ENCODE measurements at regions not wholly inside any gene's neighbourhood (a gene's known extent, or its start where the extent isn't known, plus 50 kb on each side); places are given as distances from the start of the nearest gene placed in this dataset.

- TF ChIP-seq CTCF (conservative IDR thresholded peaks at IDR 0.05; ENCODE audit: low read depth, low read length) (no peak), EZH2 (IDR thresholded peaks at IDR 0.05; ENCODE audit: low read length, unreplicated experiment) (no peak)
Observed at GRCh38 chrX:138765051-138765450, 53.5 kb upstream of the FGF13 start.
